Activated effector memory CD4-positive, alpha-beta T cell treated with Interleukin-2 at 50 U/mL for 16 hours (primary cell): ENCODE measurements at regions not wholly inside any gene's neighbourhood (a gene's known extent, or its start where the extent isn't known, plus 50 kb on each side); places are given as distances from the start of the nearest gene placed in this dataset.

Experiments used
- DNase-seq: peaks from one replicate; pipeline ENCODE4 v3.0.0-alpha.2; 2020

- DNase-seq, result no peak
Measured at GRCh38 chr12:126663304-126664094, 1598.3 kb downstream of the AACS start.

- no peak for DNase-seq
Measured at GRCh38 chr12:126667339-126667738, 1599.6 kb upstream of the TMEM132C start.

GRCh38 chr12:126668538-126668937, 1598.4 kb upstream of the TMEM132C start:
- no peak for DNase-seq

GRCh38 chr12:126668961-126669360, 1598.0 kb upstream of the TMEM132C start:
- DNase-seq, result no peak

- DNase-seq, result no peak
Measured at GRCh38 chr12:126676434-126676833, 1590.5 kb upstream of the TMEM132C start.

GRCh38 chr12:126681676-126682075, 1585.3 kb upstream of the TMEM132C start:
- DNase-seq, result no peak

- no peak for DNase-seq
Measured at GRCh38 chr12:126684703-126685102, 1582.3 kb upstream of the TMEM132C start.

- no peak for DNase-seq
Measured at GRCh38 chr12:126685636-126686035, 1581.3 kb upstream of the TMEM132C start.

- no peak for DNase-seq
Measured at GRCh38 chr12:126688556-126688955, 1578.4 kb upstream of the TMEM132C start.

- DNase-seq, result no peak
Measured at GRCh38 chr12:126700096-126700495, 1566.9 kb upstream of the TMEM132C start.

- no peak for DNase-seq
Measured at GRCh38 chr12:126704609-126705008, 1562.4 kb upstream of the TMEM132C start.

GRCh38 chr12:126706300-126706699, 1560.7 kb upstream of the TMEM132C start:
- DNase-seq, result no peak

- DNase-seq, result no peak
Measured at GRCh38 chr12:126708492-126708896, 1558.5 kb upstream of the TMEM132C start.

- DNase-seq, result no peak
Measured at GRCh38 chr12:126718365-126718764, 1548.6 kb upstream of the TMEM132C start.

- DNase-seq, result no peak
Measured at GRCh38 chr12:126719912-126720705, 1546.9 kb upstream of the TMEM132C start.

GRCh38 chr12:126726481-126727217, 1540.3 kb upstream of the TMEM132C start:
- no peak for DNase-seq

- DNase-seq, result no peak
Measured at GRCh38 chr12:126727218-126728075, 1539.5 kb upstream of the TMEM132C start.

- DNase-seq, result no peak
Measured at GRCh38 chr12:126734296-126734695, 1532.7 kb upstream of the TMEM132C start.

GRCh38 chr12:126734710-126735109, 1532.3 kb upstream of the TMEM132C start:
- DNase-seq, result no peak

GRCh38 chr12:126741536-126742240, 1525.3 kb upstream of the TMEM132C start:
- no peak for DNase-seq

GRCh38 chr12:126742241-126742641, 1524.7 kb upstream of the TMEM132C start:
- DNase-seq, result no peak
